SK-N-SH (cell line): ENCODE measurements at regions not wholly inside any gene's neighbourhood (a gene's known extent, or its start where the extent isn't known, plus 50 kb on each side); places are given as distances from the start of the nearest gene placed in this dataset.

Experiments used
- CHD2 ChIP-seq: fragments of 150-350 bp; IDR thresholded peaks from 2 replicates; pipeline ENCODE4 v1.6.1; 2018; ENCODE audit warnings: low read length; ENCODE audit not compliant: partially characterized antibody
- EP300 ChIP-seq, 2 experiments: IDR thresholded peaks; 2 replicates each; pipeline versions ENCODE4 v1.4.0 to v1.6.1; 2012; ENCODE audit warnings: borderline replicate concordance in 1 of 2, low read depth in 1 of 2, low read length in 1 of 2
- EZH2phosphoT487 ChIP-seq: fragments of 200-600 bp; sonication (generic); IDR thresholded peaks from 2 replicates; pipeline ENCODE4 v1.6.1; 2017; ENCODE audit warnings: low read depth, mixed run types, mild to moderate bottlenecking, antibody characterized with exemption, moderate library complexity, borderline replicate concordance
- GABPA ChIP-seq: IDR thresholded peaks from 2 replicates; pipeline ENCODE4 v1.4.0; 2012; ENCODE audit warnings: low read depth, mild to moderate bottlenecking
- JUND ChIP-seq: IDR thresholded peaks from 2 replicates; pipeline ENCODE4 v1.4.0; 2012
- POLR2AphosphoS5 ChIP-seq: IDR thresholded peaks from 2 replicates; pipeline ENCODE4 v1.6.1; 2012; ENCODE audit warnings: low read depth, low read length
- SIN3A ChIP-seq: IDR thresholded peaks from 2 replicates; pipeline ENCODE4 v1.6.1; 2012; ENCODE audit warnings: low read depth, mild to moderate bottlenecking, low read length, moderate library complexity, borderline replicate concordance
- SMC3 ChIP-seq: IDR thresholded peaks from 2 replicates; pipeline ENCODE4 v1.6.1; 2012; ENCODE audit warnings: low read depth, low read length, improper control_type of control experiment
- TF ChIP-seq, protein P1 (sequence below): fragments of 200-600 bp; sonication (generic); IDR thresholded peaks from 2 replicates; pipeline ENCODE4 v1.6.1; 2017; ENCODE audit warnings: antibody characterized with exemption, mild to moderate bottlenecking, moderate library complexity
- TF ChIP-seq, protein P2 (sequence below): IDR thresholded peaks from 2 replicates; pipeline ENCODE4; 2012
- TF ChIP-seq, protein P3 (sequence below): IDR thresholded peaks from 2 replicates; pipeline ENCODE4 v1.4.0; 2012; ENCODE audit warnings: low read depth
- TF ChIP-seq, protein P4 (sequence below): IDR thresholded peaks from 2 replicates; pipeline ENCODE4 v1.4.0; 2012; ENCODE audit warnings: low read depth, borderline replicate concordance

DNA sequence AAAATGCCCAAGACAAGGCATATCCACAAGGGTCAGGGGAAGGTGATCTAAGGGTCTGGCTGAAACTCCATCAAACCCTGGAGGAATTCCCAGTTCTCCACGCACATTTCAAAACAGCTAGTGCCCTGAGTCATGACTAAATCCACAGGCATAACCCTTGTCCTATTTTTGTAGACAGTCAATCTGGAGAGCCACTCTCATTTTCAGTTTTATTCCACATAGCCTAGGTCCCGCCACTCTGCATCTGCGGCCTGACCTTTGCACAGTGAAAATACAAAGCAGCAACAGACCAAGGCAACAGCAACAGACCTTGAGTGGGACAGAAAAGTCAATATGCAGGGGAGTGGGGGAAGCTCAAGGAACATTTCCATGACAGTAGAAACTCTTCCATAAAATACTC lies 201.4 kb upstream of the NPVF start:
- TF ChIP-seq, protein P1, sequence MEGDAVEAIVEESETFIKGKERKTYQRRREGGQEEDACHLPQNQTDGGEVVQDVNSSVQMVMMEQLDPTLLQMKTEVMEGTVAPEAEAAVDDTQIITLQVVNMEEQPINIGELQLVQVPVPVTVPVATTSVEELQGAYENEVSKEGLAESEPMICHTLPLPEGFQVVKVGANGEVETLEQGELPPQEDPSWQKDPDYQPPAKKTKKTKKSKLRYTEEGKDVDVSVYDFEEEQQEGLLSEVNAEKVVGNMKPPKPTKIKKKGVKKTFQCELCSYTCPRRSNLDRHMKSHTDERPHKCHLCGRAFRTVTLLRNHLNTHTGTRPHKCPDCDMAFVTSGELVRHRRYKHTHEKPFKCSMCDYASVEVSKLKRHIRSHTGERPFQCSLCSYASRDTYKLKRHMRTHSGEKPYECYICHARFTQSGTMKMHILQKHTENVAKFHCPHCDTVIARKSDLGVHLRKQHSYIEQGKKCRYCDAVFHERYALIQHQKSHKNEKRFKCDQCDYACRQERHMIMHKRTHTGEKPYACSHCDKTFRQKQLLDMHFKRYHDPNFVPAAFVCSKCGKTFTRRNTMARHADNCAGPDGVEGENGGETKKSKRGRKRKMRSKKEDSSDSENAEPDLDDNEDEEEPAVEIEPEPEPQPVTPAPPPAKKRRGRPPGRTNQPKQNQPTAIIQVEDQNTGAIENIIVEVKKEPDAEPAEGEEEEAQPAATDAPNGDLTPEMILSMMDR, result no peak
- TF ChIP-seq POLR2AphosphoS5 (no peak), SIN3A (no peak), CHD2 (no peak), SMC3 (no peak), JUND (no peak), GABPA (no peak), EZH2phosphoT487 (no peak), EP300 (IDR thresholded peaks at IDR 0.05; ENCODE audit: borderline replicate concordance in 1 of 2, low read depth in 1 of 2, low read length in 1 of 2) (no peak)
- TF ChIP-seq, protein P2, sequence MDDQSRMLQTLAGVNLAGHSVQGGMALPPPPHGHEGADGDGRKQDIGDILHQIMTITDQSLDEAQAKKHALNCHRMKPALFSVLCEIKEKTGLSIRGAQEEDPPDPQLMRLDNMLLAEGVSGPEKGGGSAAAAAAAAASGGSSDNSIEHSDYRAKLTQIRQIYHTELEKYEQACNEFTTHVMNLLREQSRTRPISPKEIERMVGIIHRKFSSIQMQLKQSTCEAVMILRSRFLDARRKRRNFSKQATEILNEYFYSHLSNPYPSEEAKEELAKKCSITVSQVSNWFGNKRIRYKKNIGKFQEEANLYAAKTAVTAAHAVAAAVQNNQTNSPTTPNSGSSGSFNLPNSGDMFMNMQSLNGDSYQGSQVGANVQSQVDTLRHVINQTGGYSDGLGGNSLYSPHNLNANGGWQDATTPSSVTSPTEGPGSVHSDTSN, result no peak
- TF ChIP-seq, protein P3, sequence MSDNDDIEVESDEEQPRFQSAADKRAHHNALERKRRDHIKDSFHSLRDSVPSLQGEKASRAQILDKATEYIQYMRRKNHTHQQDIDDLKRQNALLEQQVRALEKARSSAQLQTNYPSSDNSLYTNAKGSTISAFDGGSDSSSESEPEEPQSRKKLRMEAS, result no peak
- TF ChIP-seq, protein P4, sequence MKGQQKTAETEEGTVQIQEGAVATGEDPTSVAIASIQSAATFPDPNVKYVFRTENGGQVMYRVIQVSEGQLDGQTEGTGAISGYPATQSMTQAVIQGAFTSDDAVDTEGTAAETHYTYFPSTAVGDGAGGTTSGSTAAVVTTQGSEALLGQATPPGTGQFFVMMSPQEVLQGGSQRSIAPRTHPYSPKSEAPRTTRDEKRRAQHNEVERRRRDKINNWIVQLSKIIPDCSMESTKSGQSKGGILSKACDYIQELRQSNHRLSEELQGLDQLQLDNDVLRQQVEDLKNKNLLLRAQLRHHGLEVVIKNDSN, result no peak
